IPS-18a (cell line): ENCODE measurements at regions not wholly inside any gene's neighbourhood (a gene's known extent, or its start where the extent isn't known, plus 50 kb on each side); places are given as distances from the start of the nearest gene placed in this dataset.

Experiments
- H3K27ac ChIP-seq: one replicate; pipeline ENCODE4 v1.5.1; 2013; ENCODE audit warnings: low read length
- H3K27me3 ChIP-seq: one replicate; pipeline ENCODE4 v1.6.1; 2013; ENCODE audit warnings: mild to moderate bottlenecking, low read length; ENCODE audit not compliant: control insufficient read depth, insufficient read depth
- H3K36me3 ChIP-seq: one replicate; pipeline ENCODE4 v1.6.1; 2013; ENCODE audit warnings: low read depth, low read length; ENCODE audit not compliant: control insufficient read depth
- H3K4me1 ChIP-seq: one replicate; pipeline ENCODE4 v1.6.1; 2013; ENCODE audit warnings: low read depth, low read length; ENCODE audit not compliant: control insufficient read depth
- H3K4me3 ChIP-seq: one replicate; pipeline ENCODE4 v1.5.1; 2013; ENCODE audit warnings: low read length
- H3K9ac ChIP-seq: one replicate; pipeline ENCODE4 v1.6.1; 2013; ENCODE audit warnings: mild to moderate bottlenecking, low read length, moderate library complexity
- H3K9me3 ChIP-seq: one replicate; pipeline ENCODE4 v1.6.1; 2013; ENCODE audit warnings: low read depth, low read length; ENCODE audit not compliant: control insufficient read depth

DNA sequence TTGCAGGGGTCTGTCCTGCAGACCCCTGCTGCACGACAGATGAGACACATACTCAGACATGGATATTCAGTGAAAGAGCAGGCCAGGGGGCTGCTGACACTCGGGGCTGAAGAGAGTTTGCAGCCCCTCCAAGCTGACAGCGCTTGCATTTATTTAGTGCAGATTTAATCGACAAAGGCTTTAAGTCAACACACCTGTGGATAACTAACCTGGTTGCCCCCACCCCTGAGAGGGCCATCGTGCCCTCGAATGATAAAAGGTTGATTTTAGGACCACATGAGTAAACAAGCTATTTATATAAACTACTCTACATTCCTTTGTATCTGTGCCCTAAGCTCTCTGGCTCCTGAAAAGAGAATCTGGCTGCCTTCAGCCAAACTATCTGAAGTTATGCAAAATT lies 708.2 kb upstream of the LRRN3 start:
- Histone ChIP-seq H3K4me1 (peaks cover 26% of the 10 kb centered on the region), H3K36me3 (no peaks in the 10 kb centered on the region), H3K4me3 (no peak overlapping the region), H3K27me3 (peaks cover 3% of the 10 kb centered on the region), H3K9me3 (no peaks in the 10 kb centered on the region), H3K27ac (no peak overlapping the region), H3K9ac (no peak overlapping the region)

DNA sequence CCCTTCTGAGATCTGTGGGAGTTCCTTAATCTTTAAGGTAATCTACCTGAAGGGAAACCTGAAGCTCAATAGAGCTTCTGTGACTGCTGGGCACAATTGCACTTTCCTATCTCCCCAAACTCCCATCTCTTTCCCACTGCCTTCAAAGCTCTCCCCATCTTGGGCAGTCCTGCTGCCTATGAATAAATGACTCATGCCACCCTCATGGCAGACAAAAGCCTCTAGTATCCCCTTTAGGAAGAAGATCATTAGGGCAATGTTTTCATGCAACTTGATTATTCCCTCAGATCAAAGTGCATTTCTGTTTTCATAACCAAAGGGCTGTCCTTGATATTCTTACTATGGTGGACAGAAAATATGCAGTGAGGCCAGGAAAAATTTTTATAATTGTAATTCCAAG lies 704.9 kb upstream of the LRRN3 start:
- Histone ChIP-seq H3K4me1 (peaks cover 48% of the 10 kb centered on the region), H3K9ac (no peak overlapping the region), H3K36me3 (no peaks in the 10 kb centered on the region), H3K4me3 (no peak overlapping the region), H3K27me3 (peaks cover 3% of the 10 kb centered on the region), H3K27ac (no peak overlapping the region), H3K9me3 (no peaks in the 10 kb centered on the region)

DNA sequence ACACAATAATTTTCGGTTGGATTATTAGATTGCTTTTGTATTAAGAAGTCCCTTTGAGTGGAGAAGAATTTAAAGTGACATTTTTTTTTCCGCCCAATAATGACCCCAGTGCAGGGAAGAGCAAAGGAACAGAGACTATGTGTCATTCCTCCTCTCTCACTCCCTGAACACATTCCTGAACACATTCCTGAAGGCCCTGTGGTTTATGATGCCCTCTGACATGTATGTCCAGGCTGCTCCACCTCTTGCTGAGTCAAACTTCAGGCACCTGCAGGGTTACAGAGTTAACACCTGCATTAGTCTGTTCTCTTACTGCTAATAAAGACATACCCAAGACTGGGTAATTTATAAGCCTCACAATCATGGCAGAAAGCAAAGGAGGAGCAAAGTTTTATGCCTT lies 704.0 kb upstream of the LRRN3 start:
- Histone ChIP-seq H3K36me3 (no peaks in the 10 kb centered on the region), H3K4me3 (no peak overlapping the region), H3K27ac (no peak overlapping the region), H3K4me1 (peaks cover 48% of the 10 kb centered on the region), H3K9me3 (no peaks in the 10 kb centered on the region), H3K9ac (no peak overlapping the region), H3K27me3 (peaks cover 3% of the 10 kb centered on the region)

DNA sequence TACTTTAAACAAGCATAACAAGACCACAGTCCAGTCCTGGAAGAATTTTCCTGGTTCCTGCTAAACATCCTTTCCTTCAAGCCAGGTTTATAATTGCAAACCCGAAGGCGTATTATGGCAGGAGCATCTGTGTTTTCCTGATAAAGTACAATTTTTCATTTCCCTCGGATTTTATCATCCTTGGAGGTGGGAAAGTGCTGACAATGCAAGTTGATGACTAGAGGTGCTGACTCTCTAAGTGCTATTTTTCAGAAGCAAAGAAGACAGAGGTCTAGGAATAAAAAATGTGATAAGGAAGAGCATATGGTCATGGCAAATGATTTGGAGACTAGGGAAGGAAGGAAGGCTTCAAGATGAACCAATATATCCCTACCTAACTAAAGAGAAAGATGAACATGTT lies 703.2 kb upstream of the LRRN3 start:
- no peaks in the 10 kb centered on the region for H3K9me3 ChIP-seq
- no peaks in the 10 kb centered on the region for H3K36me3 ChIP-seq
- H3K27me3 ChIP-seq: peaks cover 3% of the 10 kb centered on the region
- H3K4me3 ChIP-seq: no peak overlapping the region
- no peak overlapping the region for H3K27ac ChIP-seq
- H3K9ac ChIP-seq: no peak overlapping the region
- H3K4me1 ChIP-seq: peaks cover 41% of the 10 kb centered on the region

DNA sequence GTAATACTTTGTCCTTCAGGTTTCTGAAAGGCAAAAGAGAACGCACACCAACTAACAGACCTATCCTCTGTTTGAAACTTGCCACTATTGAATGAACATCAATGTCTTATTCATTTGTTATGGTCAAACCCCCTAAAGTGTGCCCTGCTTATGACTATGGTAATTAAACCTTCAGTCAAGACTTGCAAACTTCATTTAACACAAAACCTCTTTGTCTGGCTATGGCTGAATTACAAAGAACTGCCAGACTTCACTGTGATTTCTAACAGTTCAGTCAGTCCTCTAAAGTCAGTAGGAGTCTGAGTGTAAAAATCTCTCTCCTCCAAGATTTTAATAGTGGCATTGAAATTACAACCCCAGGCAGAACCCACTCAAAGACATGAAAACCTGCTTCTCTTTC lies 702.5 kb upstream of the LRRN3 start:
- Histone ChIP-seq H3K9me3 (no peaks in the 10 kb centered on the region), H3K27me3 (peaks cover 3% of the 10 kb centered on the region), H3K36me3 (no peaks in the 10 kb centered on the region), H3K9ac (no peak overlapping the region), H3K4me3 (no peak overlapping the region), H3K4me1 (peaks cover 34% of the 10 kb centered on the region), H3K27ac (no peak overlapping the region)

DNA sequence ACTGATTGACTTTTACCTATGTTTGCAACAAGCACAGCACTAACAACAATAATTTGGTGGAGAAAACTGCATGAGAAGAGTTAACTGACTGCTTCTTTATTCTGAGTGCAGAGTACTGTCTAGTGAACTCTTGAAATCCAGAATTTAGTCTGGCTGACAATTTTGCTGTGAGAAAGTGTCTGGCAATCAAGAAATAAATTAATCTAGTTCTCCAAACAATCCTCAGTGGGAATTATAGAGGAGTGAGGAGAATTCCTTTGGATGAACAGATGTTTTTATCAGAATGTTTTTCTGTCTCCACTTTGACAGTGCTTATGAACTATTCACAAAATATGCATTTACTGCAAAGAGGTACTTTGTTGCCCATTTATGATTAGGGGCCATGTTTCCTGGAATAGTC lies 694.9 kb upstream of the LRRN3 start:
- Histone ChIP-seq H3K9me3 (no peaks in the 10 kb centered on the region), H3K9ac (no peak overlapping the region), H3K4me3 (no peak overlapping the region), H3K4me1 (no peaks in the 10 kb centered on the region), H3K27me3 (no peaks in the 10 kb centered on the region), H3K27ac (no peak overlapping the region), H3K36me3 (no peaks in the 10 kb centered on the region)

DNA sequence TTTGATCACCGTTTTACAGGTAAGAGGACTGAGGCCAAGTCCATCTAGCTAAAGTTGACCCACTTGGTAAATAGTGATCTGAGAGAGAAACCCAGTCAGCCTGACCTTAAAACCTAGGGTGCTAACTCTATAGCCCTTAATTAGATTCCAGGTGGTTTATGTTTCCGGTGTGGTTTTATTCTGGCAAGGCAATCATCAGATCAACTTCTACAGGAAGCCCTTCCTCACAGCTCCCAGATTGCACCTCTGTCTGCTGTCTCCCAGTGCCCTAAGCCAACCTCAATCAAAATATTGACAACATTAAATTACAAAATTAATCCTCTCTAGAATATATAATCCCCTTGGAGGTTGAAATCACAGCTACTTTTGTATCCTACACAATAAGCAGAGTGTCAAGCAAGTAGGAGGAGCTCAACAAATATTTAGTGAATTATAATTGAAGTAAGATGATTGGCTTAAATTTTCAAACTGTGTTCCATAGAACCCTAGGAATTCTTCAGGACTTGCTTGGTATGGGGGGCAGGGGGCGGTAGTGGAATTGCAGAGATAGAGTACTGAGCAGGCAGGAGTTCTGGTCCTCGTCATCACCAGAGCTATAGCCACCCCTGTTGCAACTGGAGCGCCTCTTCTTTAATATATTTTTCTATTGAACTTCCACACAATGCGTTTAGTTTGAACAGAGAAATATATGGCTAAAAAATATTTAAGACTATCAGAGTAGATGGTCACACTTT lies 692.8 kb upstream of the LRRN3 start:
- Histone ChIP-seq H3K9ac (no peak overlapping the region), H3K4me1 (no peaks in the 10 kb centered on the region), H3K27me3 (no peaks in the 10 kb centered on the region), H3K4me3 (no peak overlapping the region), H3K36me3 (no peaks in the 10 kb centered on the region), H3K9me3 (no peaks in the 10 kb centered on the region), H3K27ac (no peak overlapping the region)

DNA sequence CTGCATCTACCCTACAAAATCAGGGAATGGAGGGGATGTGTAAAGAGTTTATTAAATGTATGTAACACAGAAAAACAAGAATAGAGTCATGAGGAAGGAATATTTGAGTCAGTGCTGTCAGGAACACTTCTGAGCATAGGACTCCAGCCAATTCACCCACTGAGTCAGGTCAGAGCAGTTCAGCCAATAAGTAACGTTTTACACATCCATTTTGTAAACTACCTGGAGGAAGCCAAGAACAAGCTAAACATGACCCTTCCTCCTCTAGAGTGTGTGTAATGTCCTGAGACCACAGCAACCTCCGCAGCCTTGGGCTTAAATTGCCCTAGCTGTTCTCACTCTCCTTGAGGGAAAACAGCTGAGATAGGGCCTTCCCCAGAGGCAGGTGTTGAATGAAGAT lies 691.5 kb upstream of the LRRN3 start:
- Histone ChIP-seq H3K4me3 (no peak overlapping the region), H3K36me3 (no peaks in the 10 kb centered on the region), H3K4me1 (no peaks in the 10 kb centered on the region), H3K27ac (no peak overlapping the region), H3K27me3 (no peaks in the 10 kb centered on the region), H3K9me3 (no peaks in the 10 kb centered on the region), H3K9ac (no peak overlapping the region)

DNA sequence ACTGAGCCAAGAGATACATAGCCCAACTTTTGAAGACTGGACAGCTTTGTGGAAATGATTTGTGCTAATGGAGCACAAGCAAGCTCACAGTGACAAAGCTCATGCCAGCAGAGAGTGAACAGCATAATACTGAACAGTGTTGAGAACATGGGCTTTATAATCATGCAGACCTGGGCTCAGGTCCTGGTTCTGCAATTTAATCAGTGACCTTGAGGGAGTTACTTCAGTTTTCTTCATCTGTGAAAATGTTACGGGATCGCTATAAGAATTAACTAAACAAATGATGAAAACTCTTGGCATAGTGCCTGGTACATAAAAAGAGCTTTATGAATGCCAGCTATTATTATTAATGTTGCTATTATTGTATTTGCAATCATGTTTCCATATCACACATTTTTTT lies 690.5 kb upstream of the LRRN3 start:
- no peak overlapping the region for H3K4me3 ChIP-seq
- H3K36me3 ChIP-seq: no peaks in the 10 kb centered on the region
- H3K27me3 ChIP-seq: no peaks in the 10 kb centered on the region
- H3K9ac ChIP-seq: no peak overlapping the region
- no peak overlapping the region for H3K27ac ChIP-seq
- H3K4me1 ChIP-seq: no peaks in the 10 kb centered on the region
- no peaks in the 10 kb centered on the region for H3K9me3 ChIP-seq

DNA sequence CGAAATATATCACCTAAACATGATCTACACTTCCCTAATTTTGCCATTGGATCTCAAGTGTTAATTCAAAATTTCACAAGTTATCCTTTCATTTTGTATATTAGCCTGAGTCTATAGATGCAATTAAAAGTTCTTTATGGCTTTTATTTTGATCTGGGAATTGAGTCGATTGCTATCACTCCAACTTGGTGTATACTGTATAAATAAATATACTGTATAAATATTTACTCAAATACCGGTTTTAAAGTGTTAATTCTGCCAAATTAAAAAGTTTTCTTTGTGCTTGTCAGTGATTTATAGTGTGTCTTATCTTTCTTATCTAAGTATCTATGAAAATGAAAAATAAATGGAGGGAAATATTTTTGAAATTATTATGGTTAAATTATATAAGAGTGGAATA lies 683.7 kb upstream of the LRRN3 start:
- Histone ChIP-seq H3K9ac (no peak overlapping the region), H3K4me1 (no peaks in the 10 kb centered on the region), H3K9me3 (no peaks in the 10 kb centered on the region), H3K27me3 (no peaks in the 10 kb centered on the region), H3K27ac (no peak overlapping the region), H3K4me3 (no peak overlapping the region), H3K36me3 (no peaks in the 10 kb centered on the region)

DNA sequence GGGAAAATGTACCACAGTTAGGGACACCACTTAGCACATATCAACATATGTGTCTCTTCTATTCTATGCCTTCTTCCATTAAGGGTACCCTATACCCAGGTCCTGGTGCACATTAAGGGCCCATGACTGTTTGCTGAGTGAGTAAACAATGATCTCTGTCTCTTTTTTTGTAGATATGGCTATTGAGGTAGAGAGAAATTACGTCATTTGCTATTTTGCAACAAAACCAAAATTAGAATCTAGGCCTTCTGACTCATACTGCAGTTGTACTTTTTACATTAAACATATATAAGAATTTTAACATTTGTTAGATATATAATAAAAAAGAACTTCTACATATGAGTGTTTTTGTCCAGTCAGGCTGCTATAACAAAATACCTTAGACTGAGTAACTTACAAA lies 683.2 kb upstream of the LRRN3 start:
- Histone ChIP-seq H3K36me3 (no peaks in the 10 kb centered on the region), H3K9me3 (no peaks in the 10 kb centered on the region), H3K27ac (no peak overlapping the region), H3K27me3 (no peaks in the 10 kb centered on the region), H3K9ac (no peak overlapping the region), H3K4me1 (no peaks in the 10 kb centered on the region), H3K4me3 (no peak overlapping the region)

DNA sequence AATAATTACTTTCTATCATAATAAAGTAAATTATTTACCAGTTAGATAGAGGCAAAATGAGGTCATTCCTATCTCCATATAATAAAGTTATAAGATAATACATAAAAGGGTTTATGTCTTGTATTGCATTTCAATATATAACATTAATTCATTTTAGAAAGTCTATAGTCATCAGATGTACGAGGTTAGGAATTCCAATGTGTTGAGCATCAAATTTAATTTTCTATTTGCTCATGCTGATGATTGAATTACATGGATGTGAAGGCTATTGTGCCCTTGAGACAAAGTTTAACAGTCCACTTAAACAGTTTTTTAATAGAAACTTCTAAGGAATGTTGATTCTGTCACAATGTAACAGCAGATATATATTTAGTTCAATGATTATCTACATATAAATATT lies 678.3 kb upstream of the LRRN3 start:
- no peak overlapping the region for H3K4me3 ChIP-seq
- no peaks in the 10 kb centered on the region for H3K27me3 ChIP-seq
- H3K9me3 ChIP-seq: no peaks in the 10 kb centered on the region
- no peak overlapping the region for H3K27ac ChIP-seq
- H3K9ac ChIP-seq: no peak overlapping the region
- H3K36me3 ChIP-seq: no peaks in the 10 kb centered on the region
- H3K4me1 ChIP-seq: no peaks in the 10 kb centered on the region
